Esophagus squamous epithelium (tissue), 4 donors: ENCODE measurements at regions not wholly inside any gene's neighbourhood (a gene's known extent, or its start where the extent isn't known, plus 50 kb on each side); places are given as distances from the start of the nearest gene placed in this dataset.

Source experiments
- POLR2A ChIP-seq, 4 donors: fragments of 450-650 bp; IDR thresholded peaks; one replicate each; pipeline ENCODE4 v1.6.1; 2017; ENCODE audit warnings: antibody characterized with exemption in 4 of 4, mild to moderate bottlenecking in 4 of 4, moderate library complexity in 3 of 4
- TF ChIP-seq, protein P1 (sequence below), 6 experiments: fragments of 450-650 bp in 4 of 6; fragments of 200-600 bp in 2 of 6; sonication (generic) in 2 of 6; IDR thresholded peaks; one replicate each; pipeline ENCODE4 v1.5.1; 2016 to 2019; ENCODE audit warnings: antibody characterized with exemption in 6 of 6, mild to moderate bottlenecking in 4 of 6, moderate library complexity in 4 of 6

DNA sequence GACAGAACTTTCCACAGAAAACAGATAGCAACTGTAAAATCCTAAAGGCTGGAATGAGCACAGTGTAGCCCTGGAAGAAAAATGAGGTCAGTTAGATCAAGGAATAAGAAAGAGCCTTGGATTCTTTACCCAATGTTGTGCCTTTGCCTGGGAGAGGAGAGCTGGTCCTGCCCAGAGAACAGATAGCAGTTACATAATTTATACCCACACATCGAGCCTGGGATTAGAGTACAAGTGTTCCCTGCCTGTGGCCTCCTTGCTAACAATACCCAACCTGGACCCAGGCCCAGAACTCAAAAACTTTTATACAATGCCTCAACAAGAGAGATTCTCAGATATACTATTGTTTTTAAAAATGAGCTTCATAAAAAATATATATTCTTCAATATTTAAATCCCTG lies 1998.4 kb downstream of the LRRC4C start:
- TF ChIP-seq, protein P1, sequence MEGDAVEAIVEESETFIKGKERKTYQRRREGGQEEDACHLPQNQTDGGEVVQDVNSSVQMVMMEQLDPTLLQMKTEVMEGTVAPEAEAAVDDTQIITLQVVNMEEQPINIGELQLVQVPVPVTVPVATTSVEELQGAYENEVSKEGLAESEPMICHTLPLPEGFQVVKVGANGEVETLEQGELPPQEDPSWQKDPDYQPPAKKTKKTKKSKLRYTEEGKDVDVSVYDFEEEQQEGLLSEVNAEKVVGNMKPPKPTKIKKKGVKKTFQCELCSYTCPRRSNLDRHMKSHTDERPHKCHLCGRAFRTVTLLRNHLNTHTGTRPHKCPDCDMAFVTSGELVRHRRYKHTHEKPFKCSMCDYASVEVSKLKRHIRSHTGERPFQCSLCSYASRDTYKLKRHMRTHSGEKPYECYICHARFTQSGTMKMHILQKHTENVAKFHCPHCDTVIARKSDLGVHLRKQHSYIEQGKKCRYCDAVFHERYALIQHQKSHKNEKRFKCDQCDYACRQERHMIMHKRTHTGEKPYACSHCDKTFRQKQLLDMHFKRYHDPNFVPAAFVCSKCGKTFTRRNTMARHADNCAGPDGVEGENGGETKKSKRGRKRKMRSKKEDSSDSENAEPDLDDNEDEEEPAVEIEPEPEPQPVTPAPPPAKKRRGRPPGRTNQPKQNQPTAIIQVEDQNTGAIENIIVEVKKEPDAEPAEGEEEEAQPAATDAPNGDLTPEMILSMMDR (IDR thresholded peaks at IDR 0.05): no peak
- TF ChIP-seq POLR2A (IDR thresholded peaks at IDR 0.05): no peak
